Choroid plexus epithelial cell (primary cell): ENCODE measurements at regions not wholly inside any gene's neighbourhood (a gene's known extent, or its start where the extent isn't known, plus 50 kb on each side); places are given as distances from the start of the nearest gene placed in this dataset.

Source experiments
- DNase-seq: peaks from one replicate; pipeline ENCODE4 v3.0.0-alpha.2; 2010; ENCODE audit warnings: low read depth
- H3K4me3 ChIP-seq: 2 replicates; pipeline ENCODE4 v1.5.1; 2011; ENCODE audit warnings: low read depth, mild to moderate bottlenecking, control low read depth, low read length, moderate library complexity
- CTCF ChIP-seq: conservative IDR thresholded peaks from 2 replicates; pipeline ENCODE4 v1.5.1; 2011; ENCODE audit warnings: low read depth, mild to moderate bottlenecking, control low read depth, inconsistent platforms, low read length, moderate library complexity

DNA sequence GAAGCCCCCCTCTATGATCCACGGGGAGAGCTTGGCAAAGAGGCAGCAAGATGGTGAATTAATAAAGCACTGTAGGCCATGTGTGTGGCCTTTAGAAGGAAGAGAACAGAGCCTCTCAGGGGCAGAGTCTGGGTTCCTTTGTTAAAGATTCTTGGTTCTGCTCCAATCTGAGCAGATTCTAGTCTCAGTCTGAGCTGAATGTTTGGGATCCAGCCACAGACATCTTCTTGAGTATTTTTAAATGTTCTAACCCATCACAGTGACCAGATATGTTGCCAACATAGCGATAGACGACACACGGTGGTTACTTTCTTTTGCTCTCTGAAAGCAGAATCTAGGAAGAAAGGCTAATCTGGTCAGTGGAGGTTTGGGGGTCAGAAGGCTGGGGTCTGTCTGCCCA, 147.5 kb upstream of the GPR12 start:
- no peak for DNase-seq

GRCh38 chr13:26899202-26899601, 138.6 kb upstream of the GPR12 start:
- DNase-seq, result no peak
- TF ChIP-seq CTCF, result no peak
- H3K4me3 ChIP-seq, result no peak overlapping the region

More for the DNA sequence above, 147.5 kb upstream of the GPR12 start:
- no peak overlapping the region for H3K4me3 ChIP-seq
- TF ChIP-seq CTCF, result no peak

- H3K4me3 ChIP-seq, result no peak overlapping the region
- DNase-seq, result no peak
- TF ChIP-seq CTCF, result no peak
These were observed 137.3 kb upstream of the GPR12 start for GRCh38 chr13:26897706-26898550.

GRCh38 chr13:26896986-26897668, 136.5 kb upstream of the GPR12 start:
- no peak for TF ChIP-seq CTCF
- no peak overlapping the region for H3K4me3 ChIP-seq
- DNase-seq, result no peak

- peak; percentile 2 for DNase-seq
- H3K4me3 ChIP-seq, result no peak overlapping the region
- no peak for TF ChIP-seq CTCF
These were observed 135.4 kb upstream of the GPR12 start for GRCh38 chr13:26895808-26896466.

GRCh38 chr13:26895081-26895807, 134.7 kb upstream of the GPR12 start:
- no peak overlapping the region for H3K4me3 ChIP-seq
- peak; percentile 3 for DNase-seq
- TF ChIP-seq CTCF, result no peak
